Left lung (tissue), 4 donors: ENCODE measurements at regions not wholly inside any gene's neighbourhood (a gene's known extent, or its start where the extent isn't known, plus 50 kb on each side); places are given as distances from the start of the nearest gene placed in this dataset.

Source experiments
- ATAC-seq: fragments of 200-7000 bp; cut with Tn5 transposase; one replicate; pipeline ENCODE4 v1.9.1; 2020; ENCODE audit warnings: moderate library complexity
- DNase-seq, 4 donors: peaks; one replicate each; pipeline ENCODE4 v3.0.0-alpha.2; 2013 to 2020
- H3K27ac ChIP-seq, 2 donors: fragments of 200-600 bp; sonication (generic) in 1 of 2; one replicate each; pipeline versions ENCODE4 v1.5.0 to v1.8.0; 2020 to 2021
- H3K27me3 ChIP-seq, 2 donors: fragments of 200-600 bp; sonication (generic) in 1 of 2; one replicate each; pipeline versions ENCODE4 v1.5.0 to v1.8.0; 2020 to 2021
- H3K36me3 ChIP-seq, 2 donors: fragments of 200-600 bp; sonication (generic) in 1 of 2; one replicate each; pipeline versions ENCODE4 v1.5.0 to v1.8.0; 2020 to 2021
- H3K4me1 ChIP-seq, 2 donors: fragments of 200-600 bp; one replicate each; pipeline ENCODE4 v1.8.0; 2021
- H3K4me3 ChIP-seq, 2 donors: fragments of 200-600 bp; sonication (generic) in 1 of 2; one replicate each; pipeline versions ENCODE4 v1.5.0 to v1.8.0; 2020 to 2021; ENCODE audit warnings: mild to moderate bottlenecking in 1 of 2
- H3K9me3 ChIP-seq, 2 donors: fragments of 200-600 bp; sonication (generic) in 1 of 2; one replicate each; pipeline versions ENCODE4 v1.5.0 to v1.8.0; 2020 to 2021
- intact Hi-C, 2 donors: fragments of 100-400 bp; cut with DNase I; formaldehyde crosslinking; loops; one replicate each; pipeline versions ENCODE4 v1.11.2 to v1.14.2; 2022
- TF ChIP-seq, protein P1 (sequence below), 2 donors: fragments of 200-600 bp; sonication (generic) in 1 of 2; IDR thresholded peaks; one replicate each; pipeline versions ENCODE4 v1.5.0 to v1.8.0; 2021; ENCODE audit warnings: antibody characterized with exemption in 2 of 2
- donor health status: DM: no; HTN: yes; CAD: no.
- donor health status: DM: no; HTN: no; CAD: no.

DNA sequence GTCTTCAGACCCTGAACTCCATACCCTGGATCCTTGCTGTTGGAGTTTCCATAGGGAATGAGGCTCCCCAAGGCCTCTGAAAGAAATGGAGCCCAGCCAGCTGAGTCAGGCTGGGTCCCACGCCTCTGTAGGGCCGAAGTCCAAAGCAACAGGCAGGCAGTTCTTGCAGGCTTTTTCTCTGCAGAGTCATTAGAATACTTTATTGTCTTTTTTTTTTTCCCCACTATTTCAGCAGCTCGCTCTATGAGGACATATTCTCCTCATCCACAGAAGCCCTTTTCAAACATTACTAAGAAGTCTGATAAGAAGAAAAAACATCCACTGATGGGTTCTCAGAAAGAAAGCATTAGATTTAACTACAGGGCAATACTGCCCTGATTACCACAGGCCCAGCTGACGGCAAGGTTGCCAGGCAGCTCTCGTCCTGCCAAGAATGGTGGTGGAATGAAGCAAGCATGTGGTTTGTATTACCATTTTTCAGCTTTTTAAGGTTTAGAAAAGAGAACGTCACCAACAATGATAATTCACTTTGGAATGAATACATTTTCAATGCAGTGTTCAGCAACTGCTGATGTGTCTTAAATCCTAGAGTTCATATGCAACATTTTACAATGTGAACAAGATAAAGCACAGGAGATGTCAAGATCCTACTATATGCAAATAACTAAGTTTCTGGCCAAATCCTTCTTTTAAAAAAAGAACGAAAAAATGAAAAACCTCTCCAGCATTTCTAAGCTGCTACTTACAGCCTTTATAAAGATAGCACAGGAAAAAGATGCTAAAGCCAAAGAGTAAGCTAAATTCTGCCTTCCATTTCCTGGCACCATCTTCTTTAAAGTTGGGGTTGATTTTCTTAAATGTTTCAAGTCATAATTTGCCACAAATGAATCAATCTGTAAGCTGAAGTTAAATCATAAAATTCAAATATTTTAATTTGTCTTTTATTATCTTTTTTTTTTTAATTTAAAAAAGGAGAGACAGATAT lies 223.6 kb upstream of the CITED2 start:
- H3K36me3 ChIP-seq, result no peaks in the 10 kb centered on the region
- ATAC-seq, result peak; percentile 73
- DNase-seq, result peak in 3 of 4 donors; percentile 65 to 86 (median 70)
- no peaks in the 10 kb centered on the region for H3K27me3 ChIP-seq
- TF ChIP-seq, protein P1, sequence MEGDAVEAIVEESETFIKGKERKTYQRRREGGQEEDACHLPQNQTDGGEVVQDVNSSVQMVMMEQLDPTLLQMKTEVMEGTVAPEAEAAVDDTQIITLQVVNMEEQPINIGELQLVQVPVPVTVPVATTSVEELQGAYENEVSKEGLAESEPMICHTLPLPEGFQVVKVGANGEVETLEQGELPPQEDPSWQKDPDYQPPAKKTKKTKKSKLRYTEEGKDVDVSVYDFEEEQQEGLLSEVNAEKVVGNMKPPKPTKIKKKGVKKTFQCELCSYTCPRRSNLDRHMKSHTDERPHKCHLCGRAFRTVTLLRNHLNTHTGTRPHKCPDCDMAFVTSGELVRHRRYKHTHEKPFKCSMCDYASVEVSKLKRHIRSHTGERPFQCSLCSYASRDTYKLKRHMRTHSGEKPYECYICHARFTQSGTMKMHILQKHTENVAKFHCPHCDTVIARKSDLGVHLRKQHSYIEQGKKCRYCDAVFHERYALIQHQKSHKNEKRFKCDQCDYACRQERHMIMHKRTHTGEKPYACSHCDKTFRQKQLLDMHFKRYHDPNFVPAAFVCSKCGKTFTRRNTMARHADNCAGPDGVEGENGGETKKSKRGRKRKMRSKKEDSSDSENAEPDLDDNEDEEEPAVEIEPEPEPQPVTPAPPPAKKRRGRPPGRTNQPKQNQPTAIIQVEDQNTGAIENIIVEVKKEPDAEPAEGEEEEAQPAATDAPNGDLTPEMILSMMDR (IDR thresholded peaks at IDR 0.05), result no peak
- H3K4me3 ChIP-seq, result no peak overlapping the region
- no peaks in the 10 kb centered on the region for H3K9me3 ChIP-seq
- peaks cover 12 to 17% of the 10 kb centered on the region in 2 donors for H3K4me1 ChIP-seq
- intact Hi-C loops, result no loop called here
- peak overlapping the region; percentile 64 to 74 for H3K27ac ChIP-seq

DNA sequence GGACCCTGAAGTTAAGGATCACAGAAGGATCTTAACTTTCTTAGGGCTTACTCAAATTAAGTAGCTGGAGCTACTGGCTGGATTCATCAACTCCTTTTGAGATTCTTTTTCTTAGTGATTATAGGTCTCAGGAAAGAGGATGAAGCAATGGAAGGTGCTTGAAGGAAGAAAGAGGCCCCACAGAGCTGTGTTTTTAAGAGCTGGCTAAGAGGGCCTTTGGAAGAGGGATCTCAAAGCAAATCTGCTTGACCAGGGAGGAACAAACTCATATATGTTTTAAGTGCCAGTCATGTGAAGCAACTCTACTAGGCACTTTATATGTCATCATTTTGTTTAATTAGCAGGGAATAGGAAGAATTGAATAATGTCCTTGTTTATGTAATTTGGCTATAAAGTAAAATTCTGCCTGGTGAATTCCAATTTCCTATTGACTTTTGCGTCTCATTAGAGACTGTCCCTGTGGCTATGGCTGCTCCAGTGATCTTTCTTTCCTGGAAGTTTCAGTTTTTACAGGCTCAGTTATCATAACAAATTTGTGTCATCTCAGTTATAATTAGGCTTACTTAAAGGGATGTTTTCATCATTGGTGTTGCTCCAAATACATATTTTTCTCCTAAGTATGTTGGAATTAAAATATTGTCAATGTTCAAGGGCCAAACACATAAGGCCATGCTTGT lies 222.8 kb upstream of the CITED2 start:
- ATAC-seq (peak; percentile 67), DNase-seq (no peak)
- H3K27ac ChIP-seq, result peak overlapping the region; percentile 64 to 74
- no peaks in the 10 kb centered on the region for H3K9me3 ChIP-seq
- H3K36me3 ChIP-seq, result no peaks in the 10 kb centered on the region
- H3K4me1 ChIP-seq, result peaks cover 12 to 14% of the 10 kb centered on the region in 2 donors
- no peak overlapping the region for H3K4me3 ChIP-seq
- intact Hi-C loops, result no loop called here
- no peaks in the 10 kb centered on the region for H3K27me3 ChIP-seq
- TF ChIP-seq, protein P1 (IDR thresholded peaks at IDR 0.05), result no peak

DNA sequence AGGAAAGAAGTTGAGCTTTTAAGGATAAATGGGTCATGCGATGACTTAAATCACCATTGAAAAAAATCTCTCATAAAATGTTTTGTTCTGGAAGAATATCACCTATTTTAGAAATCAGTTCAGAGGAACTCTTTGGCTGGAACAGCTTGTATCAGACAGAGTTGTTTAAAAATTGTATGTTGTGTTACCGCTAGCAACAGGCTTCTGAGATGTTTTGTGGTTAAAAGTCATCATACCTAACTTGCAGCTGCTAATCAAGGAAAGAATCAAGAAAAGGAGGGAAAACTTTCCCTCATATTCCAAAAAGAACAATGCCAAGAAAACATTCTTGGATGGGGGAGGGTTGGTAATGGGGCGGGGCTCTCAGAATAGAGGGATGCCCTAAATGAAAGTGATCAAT lies 220.7 kb upstream of the CITED2 start:
- TF ChIP-seq, protein P1 (IDR thresholded peaks at IDR 0.05), result no peak
- intact Hi-C loops, result no loop called here
- H3K4me1 ChIP-seq, result peaks cover 12 to 30% of the 10 kb centered on the region in 2 donors
- H3K9me3 ChIP-seq, result no peaks in the 10 kb centered on the region
- no peak overlapping the region for H3K4me3 ChIP-seq
- DNase-seq (no peak), ATAC-seq (no peak)
- H3K36me3 ChIP-seq, result no peaks in the 10 kb centered on the region
- no peaks in the 10 kb centered on the region for H3K27me3 ChIP-seq
- no peak overlapping the region for H3K27ac ChIP-seq

DNA sequence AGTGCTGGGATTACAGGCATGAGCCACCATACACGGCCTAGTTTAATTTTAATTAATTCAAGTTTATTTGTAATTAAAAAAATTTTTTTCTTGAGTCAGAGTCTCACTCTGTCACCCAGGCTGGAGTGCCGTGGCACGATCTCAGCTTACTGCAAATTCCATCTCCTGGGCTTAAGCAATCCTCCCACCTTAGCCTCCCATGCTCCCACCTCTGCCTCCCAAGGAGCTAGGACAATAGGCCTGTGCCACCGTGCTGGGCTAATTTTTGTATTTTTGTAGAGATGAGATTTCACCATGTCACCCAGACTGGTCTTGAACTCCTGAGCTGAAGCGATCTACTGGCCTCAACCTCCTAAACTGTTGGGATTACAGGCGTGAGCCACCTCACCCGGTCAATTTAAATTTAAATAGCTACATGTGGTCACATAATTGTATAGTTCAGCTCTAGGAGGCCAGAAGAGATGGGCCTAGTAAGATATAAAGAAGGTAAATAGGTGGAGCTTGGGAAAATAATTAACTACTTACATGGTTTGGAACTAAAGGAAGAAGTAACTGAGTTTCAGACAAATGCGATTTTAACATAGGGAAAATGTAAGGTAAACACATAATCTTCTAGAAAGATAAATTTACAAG lies 220.0 kb upstream of the CITED2 start:
- H3K27ac ChIP-seq, result no peak overlapping the region
- intact Hi-C loops, result no loop called here
- H3K4me1 ChIP-seq, result peaks cover 12 to 30% of the 10 kb centered on the region in 2 donors

More for the DNA sequence above, 220.0 kb upstream of the CITED2 start:
- Histone ChIP-seq H3K4me3 (no peak overlapping the region), H3K9me3 (no peaks in the 10 kb centered on the region), H3K27me3 (no peaks in the 10 kb centered on the region), H3K36me3 (no peaks in the 10 kb centered on the region)
- no peak for ATAC-seq
- TF ChIP-seq, protein P1 (IDR thresholded peaks at IDR 0.05), result no peak
- no peak for DNase-seq
